Urinary bladder (tissue), 3 donors: ENCODE measurements at regions not wholly inside any gene's neighbourhood (a gene's known extent, or its start where the extent isn't known, plus 50 kb on each side); places are given as distances from the start of the nearest gene placed in this dataset.
"Not testable (repeated sequence)": the region's sequence is repeated elsewhere in the genome, so short reads cannot be mapped to it uniquely, and the experiment has no call there.

Experiments
- DNase-seq: peaks from one replicate; pipeline ENCODE4 v3.0.0-alpha.2; 2015; ENCODE audit errors: extremely low spot score
- H3K27ac ChIP-seq: one replicate; pipeline ENCODE4 v1.5.1; 2013; ENCODE audit warnings: low read depth, mild to moderate bottlenecking, moderate library complexity
- H3K36me3 ChIP-seq: one replicate; pipeline ENCODE4 v1.6.1; 2013; ENCODE audit warnings: mild to moderate bottlenecking, moderate library complexity; ENCODE audit not compliant: insufficient read depth
- H3K4me1 ChIP-seq: one replicate; pipeline ENCODE4 v1.6.1; 2013; ENCODE audit warnings: mild to moderate bottlenecking, moderate library complexity; ENCODE audit not compliant: insufficient read depth
- H3K4me3 ChIP-seq: one replicate; pipeline ENCODE4 v1.5.1; 2013; ENCODE audit warnings: low read depth, low read length
- WGBS: extraction: QIAGEN DNeasy Blood & Tissue Kit; methylation state at CpG from one replicate; pipeline ENCODE4 v1.1.7; 2013; 5-methylcytosine and 5-hydroxymethylcytosine counted together
- donor health status: healthy with polysubstance abuse.
- donor health status: healthy.

DNA sequence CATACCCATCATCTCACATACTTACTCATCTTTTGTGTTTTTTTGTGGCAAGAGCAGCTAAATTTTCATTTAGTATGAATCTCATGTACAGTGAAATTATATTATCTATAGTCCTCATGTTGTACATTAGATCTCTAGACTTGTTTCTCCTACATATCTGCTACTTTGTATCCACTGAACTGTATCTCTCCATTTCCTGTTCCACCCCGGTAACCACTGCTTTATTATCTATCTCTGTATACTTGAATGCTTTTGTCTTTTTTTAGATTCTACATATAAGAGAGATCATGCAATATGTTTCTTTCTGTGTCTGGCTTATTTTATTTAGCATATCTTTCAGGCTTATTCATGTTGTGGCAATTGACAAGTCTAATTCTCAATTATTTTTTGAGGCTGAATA is 125.1 kb downstream of the ANKRD7 start:
- H3K4me1 ChIP-seq, result no peaks in the 10 kb centered on the region
- WGBS, result 49% methylated on average over 1 of the region's 1 CpG

GRCh38 chr7:118350260-118350659 is 125.8 kb downstream of the ANKRD7 start:
- no peak overlapping the region for H3K4me3 ChIP-seq
- DNase-seq, result no peak
- H3K27ac ChIP-seq, result no peak overlapping the region
- 92% methylated on average over 1 of the region's 1 CpG for WGBS
- no peaks in the 10 kb centered on the region for H3K36me3 ChIP-seq
- H3K4me1 ChIP-seq, result no peaks in the 10 kb centered on the region

More for the DNA sequence above, 125.1 kb downstream of the ANKRD7 start:
- Histone ChIP-seq H3K36me3 (no peaks in the 10 kb centered on the region), H3K27ac (no peak overlapping the region), H3K4me3 (no peak overlapping the region)
- DNase-seq, result no peak

- Histone ChIP-seq H3K4me1 (no peaks in the 10 kb centered on the region), H3K36me3 (no peaks in the 10 kb centered on the region), H3K4me3 (no peak overlapping the region), H3K27ac (no peak overlapping the region)
- no peak for DNase-seq
- WGBS, result 55% methylated on average over 3 of the region's 3 CpGs
These were observed 128.5 kb downstream of the ANKRD7 start for GRCh38 chr7:118352867-118353453.

DNA sequence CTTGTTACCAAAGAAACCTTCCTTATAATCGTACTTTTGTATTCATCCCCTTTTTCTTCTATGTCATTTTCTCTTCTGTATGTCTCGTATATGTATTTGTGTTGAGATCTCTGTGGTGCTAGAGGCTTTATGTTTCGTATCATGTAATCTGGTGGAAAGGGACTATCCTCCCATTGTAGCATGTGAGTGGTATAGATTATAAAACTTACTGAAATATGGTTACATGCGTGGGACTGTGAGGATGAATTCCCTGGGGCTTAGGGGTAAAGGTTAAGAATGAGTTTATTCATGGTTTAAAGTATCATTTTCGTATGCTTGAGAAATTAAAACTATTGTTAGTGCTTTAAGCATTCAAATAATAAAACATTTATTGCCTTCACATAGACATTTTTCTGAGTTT is 141.9 kb downstream of the ANKRD7 start:
- Histone ChIP-seq H3K36me3 (no peaks in the 10 kb centered on the region), H3K4me3 (no peak overlapping the region), H3K4me1 (no peaks in the 10 kb centered on the region), H3K27ac (no peak overlapping the region)
- DNase-seq, result no peak
- 70% methylated on average over 5 of the region's 5 CpGs for WGBS

- no peak for DNase-seq
- Histone ChIP-seq H3K36me3 (no peaks in the 10 kb centered on the region), H3K27ac (no peak overlapping the region), H3K4me1 (no peaks in the 10 kb centered on the region), H3K4me3 (no peak overlapping the region)
These were observed 144.5 kb downstream of the ANKRD7 start for GRCh38 chr7:118368958-118369357.

GRCh38 chr7:118369987-118370386 is 145.5 kb downstream of the ANKRD7 start:
- Histone ChIP-seq H3K27ac (no peak overlapping the region), H3K36me3 (no peaks in the 10 kb centered on the region), H3K4me3 (no peak overlapping the region), H3K4me1 (no peaks in the 10 kb centered on the region)
- 86% methylated on average over 3 of the region's 3 CpGs for WGBS
- no peak for DNase-seq

- no peaks in the 10 kb centered on the region for H3K36me3 ChIP-seq
- WGBS, result 43% methylated on average over 1 of the region's 1 CpG
- no peaks in the 10 kb centered on the region for H3K4me1 ChIP-seq
- no peak overlapping the region for H3K4me3 ChIP-seq
- no peak overlapping the region for H3K27ac ChIP-seq
- DNase-seq, result no peak
These were observed 148.0 kb downstream of the ANKRD7 start for GRCh38 chr7:118372530-118372929.

DNA sequence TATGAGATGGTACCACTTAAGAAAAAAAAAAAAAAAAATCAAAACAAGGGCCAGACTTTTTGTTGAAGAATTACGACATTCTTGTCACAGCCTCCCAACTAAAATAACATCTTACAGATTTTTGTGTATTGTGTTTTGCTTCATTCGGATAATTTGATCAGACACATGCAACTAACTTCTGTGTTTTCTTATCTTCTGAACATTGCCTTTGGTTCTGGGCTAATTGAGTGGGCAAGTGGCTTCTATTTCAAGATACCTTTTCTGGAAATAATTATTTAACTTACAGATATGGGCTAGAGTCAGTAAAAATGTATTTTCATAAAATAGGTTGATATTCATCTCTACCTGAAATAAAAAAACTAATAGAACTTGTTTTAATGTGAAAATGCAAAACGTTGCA is 165.1 kb downstream of the ANKRD7 start:
- H3K4me3 ChIP-seq, result no peak overlapping the region
- no peak for DNase-seq
- 83% methylated on average over 3 of the region's 3 CpGs for WGBS
- H3K27ac ChIP-seq, result no peak overlapping the region
- H3K36me3 ChIP-seq, result no peaks in the 10 kb centered on the region
- H3K4me1 ChIP-seq, result no peaks in the 10 kb centered on the region

DNA sequence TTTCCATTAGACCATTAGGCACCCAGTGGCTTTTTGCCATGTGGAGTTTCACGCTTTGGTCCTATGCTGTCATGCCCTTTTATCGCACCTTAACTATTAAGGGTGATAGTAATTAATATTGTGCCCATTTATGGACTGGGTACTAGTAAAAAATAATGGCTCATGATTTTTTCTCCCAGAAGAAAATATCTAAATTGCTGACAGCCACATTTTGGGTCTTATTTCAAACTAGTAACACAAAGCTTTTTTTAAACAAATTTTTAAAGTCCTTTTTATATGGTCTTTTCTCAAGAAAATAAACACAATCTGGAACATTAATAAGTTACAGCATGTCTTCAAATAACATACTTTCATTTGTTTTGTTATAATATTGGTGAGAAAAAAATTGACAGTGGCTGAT is 179.7 kb downstream of the ANKRD7 start:
- no peaks in the 10 kb centered on the region for H3K4me1 ChIP-seq
- H3K4me3 ChIP-seq, result no peak overlapping the region
- H3K27ac ChIP-seq, result no peak overlapping the region
- DNase-seq, result no peak
- no peaks in the 10 kb centered on the region for H3K36me3 ChIP-seq
- WGBS, result 96% methylated on average over 2 of the region's 2 CpGs

DNA sequence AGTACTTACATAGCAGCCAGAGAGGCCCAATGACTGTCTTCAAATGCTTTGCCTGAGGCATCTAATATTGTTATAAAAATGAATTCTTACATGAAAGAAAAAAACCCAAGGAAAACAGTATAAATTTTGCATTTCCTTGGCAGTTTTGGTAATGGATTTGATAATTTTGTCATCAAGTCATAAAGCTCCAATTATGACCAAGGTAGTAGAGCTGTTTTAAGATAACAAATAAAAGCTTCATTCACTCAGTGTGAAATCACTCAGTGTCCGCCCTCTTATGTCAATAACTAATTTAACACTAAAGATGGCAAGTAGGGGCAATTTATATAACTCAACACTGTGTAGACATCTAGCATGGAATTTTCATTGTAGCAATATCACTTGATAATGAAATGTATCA is 193.9 kb downstream of the ANKRD7 start:
- H3K4me1 ChIP-seq, result no peaks in the 10 kb centered on the region
- H3K27ac ChIP-seq, result no peak overlapping the region
- DNase-seq, result no peak
- no peak overlapping the region for H3K4me3 ChIP-seq
- H3K36me3 ChIP-seq, result no peaks in the 10 kb centered on the region
- 77% methylated on average over 1 of the region's 1 CpG for WGBS

DNA sequence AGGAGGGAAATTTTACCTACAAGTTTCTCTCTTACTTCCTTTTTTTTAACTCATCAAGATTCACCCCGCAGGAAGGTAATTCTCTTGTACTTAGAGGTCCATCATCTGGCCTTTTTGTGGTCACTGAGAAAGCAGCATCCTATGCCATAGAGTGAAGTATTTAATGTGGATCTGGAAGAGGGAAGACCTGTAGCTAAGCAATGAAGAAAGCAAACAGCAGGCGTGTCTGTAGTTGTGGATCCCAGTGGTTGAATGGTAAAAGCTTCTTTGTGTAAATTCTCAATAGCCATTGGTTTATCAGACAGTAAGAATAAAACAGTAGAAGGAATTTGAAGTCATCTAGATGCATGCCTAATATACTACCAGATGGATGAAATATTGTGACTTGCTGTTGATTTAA is 196.4 kb downstream of the ANKRD7 start:
- H3K4me3 ChIP-seq, result no peak overlapping the region
- WGBS, result 76% methylated on average over 2 of the region's 2 CpGs
- no peaks in the 10 kb centered on the region for H3K36me3 ChIP-seq
- no peak overlapping the region for H3K27ac ChIP-seq
- H3K4me1 ChIP-seq, result no peaks in the 10 kb centered on the region
- no peak for DNase-seq

GRCh38 chr7:118429141-118429540 is 204.6 kb downstream of the ANKRD7 start:
- no peak for DNase-seq
- H3K27ac ChIP-seq, result no peak overlapping the region
- H3K4me1 ChIP-seq, result no peaks in the 10 kb centered on the region
- H3K4me3 ChIP-seq, result no peak overlapping the region
- no peaks in the 10 kb centered on the region for H3K36me3 ChIP-seq
- WGBS, result 39% methylated on average over 3 of the region's 3 CpGs

DNA sequence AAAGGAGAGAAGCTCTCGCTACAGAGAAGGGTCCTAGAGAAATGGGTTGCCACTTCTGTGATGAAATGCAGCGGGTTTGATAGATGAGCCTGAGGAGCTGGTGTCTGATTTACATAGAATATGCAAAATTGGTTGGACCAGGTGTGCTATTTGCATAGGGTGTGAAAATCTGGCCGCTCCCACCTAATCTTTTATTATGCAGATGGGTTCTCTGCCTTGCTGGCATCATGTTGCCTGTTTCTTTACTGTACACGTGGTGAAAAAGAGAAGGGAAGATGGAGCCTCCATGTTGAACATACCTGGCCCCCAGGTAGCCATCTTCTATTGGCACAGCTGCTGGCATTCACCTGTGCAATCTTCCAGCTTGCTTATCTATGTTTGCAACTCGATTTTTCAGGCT is 212.2 kb downstream of the ANKRD7 start:
- DNase-seq, result no peak
- no peaks in the 10 kb centered on the region for H3K4me1 ChIP-seq
- no peak overlapping the region for H3K27ac ChIP-seq
- no peak overlapping the region for H3K4me3 ChIP-seq
- WGBS, result 67% methylated on average over 5 of the region's 5 CpGs
- H3K36me3 ChIP-seq, result no peaks in the 10 kb centered on the region

DNA sequence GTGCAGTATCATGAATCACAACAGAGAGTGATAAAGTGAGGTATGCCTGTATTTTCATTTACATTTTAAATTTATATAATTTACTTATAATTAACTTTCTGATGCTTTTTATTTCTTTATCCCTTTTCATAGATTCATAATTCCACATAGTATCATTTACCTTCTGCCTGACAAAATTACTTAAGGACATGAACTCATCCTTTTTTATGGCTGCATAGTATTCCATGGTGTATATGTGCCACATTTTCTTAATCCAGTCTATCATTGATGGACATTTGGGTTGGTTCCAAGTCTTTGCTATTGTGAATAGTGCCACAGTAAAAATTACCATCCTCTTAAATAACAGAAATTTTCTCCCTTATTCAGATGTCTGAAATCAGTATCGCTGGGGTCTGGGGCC is 224.5 kb downstream of the ANKRD7 start:
- H3K36me3 ChIP-seq, H3K4me1 ChIP-seq, H3K27ac ChIP-seq, DNase-seq, H3K4me3 ChIP-seq: not testable (repeated sequence)
- 98% methylated on average over 1 of the region's 1 CpG for WGBS
